Lower lobe of right lung (tissue), 2 donors: ENCODE measurements at regions not wholly inside any gene's neighbourhood (a gene's known extent, or its start where the extent isn't known, plus 50 kb on each side); places are given as distances from the start of the nearest gene placed in this dataset.
A peak's percentile ranks its signal among the peaks of the same experiment; 100 is the strongest.

Source experiments
- ATAC-seq, 2 donors: fragments of 200-7000 bp; cut with Tn5 transposase; one replicate each; pipeline ENCODE4 v1.9.1; 2020 to 2022; ENCODE audit warnings: mild to moderate bottlenecking in 2 of 2, moderate library complexity in 2 of 2
- DNase-seq: peaks from one replicate; pipeline ENCODE4 v3.0.0-alpha.2; 2020
- H3K27ac ChIP-seq: fragments of 200-600 bp; one replicate; pipeline ENCODE4 v1.8.0; 2022
- H3K27me3 ChIP-seq: fragments of 200-600 bp; one replicate; pipeline ENCODE4 v1.8.0; 2022; ENCODE audit warnings: low read depth
- H3K36me3 ChIP-seq: fragments of 200-600 bp; one replicate; pipeline ENCODE4 v1.8.0; 2022; ENCODE audit warnings: mild to moderate bottlenecking
- H3K4me1 ChIP-seq: fragments of 200-600 bp; one replicate; pipeline ENCODE4 v1.8.0; 2022
- H3K4me3 ChIP-seq: fragments of 200-600 bp; one replicate; pipeline ENCODE4 v1.8.0; 2022; ENCODE audit warnings: mild to moderate bottlenecking
- H3K9me3 ChIP-seq: fragments of 200-600 bp; one replicate; pipeline ENCODE4 v1.8.0; 2022
- intact Hi-C: fragments of 100-400 bp; cut with DNase I; formaldehyde crosslinking; loops from one replicate; pipeline ENCODE4 v1.11.0; 2022
- TF ChIP-seq, protein P1 (sequence below): fragments of 200-600 bp; IDR thresholded peaks from one replicate; pipeline ENCODE4 v1.8.0; 2022; ENCODE audit warnings: antibody characterized with exemption, mild to moderate bottlenecking
- donor health status: DM: no; HTN: yes; CAD: no; lungs with severe emphysema.

DNA sequence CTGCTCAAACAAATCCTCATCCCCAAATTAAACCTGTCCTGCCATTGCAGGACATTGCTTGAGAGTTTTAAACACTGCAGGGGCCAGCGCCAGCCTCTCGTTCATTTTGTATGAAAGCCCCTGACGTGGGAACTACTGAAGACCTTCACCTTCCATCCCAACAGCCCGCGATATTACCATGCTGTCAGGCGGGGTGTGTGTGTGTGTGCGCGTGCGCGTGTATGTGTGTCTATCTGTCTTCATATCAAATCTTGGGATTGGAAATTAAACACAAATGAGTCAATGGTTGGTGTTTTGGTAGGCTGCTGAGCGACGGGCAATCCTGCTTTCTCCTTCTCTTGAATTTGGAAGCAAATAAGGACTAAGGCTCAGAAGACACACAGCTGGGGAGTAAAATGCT is 776.9 kb downstream of the TBC1D22A start:
- H3K4me1 ChIP-seq: peaks cover 6% of the 10 kb centered on the region
- no peaks in the 10 kb centered on the region for H3K27me3 ChIP-seq
- no peak overlapping the region for H3K4me3 ChIP-seq
- DNase-seq (no peak), ATAC-seq (no peak)
- H3K27ac ChIP-seq: no peak overlapping the region
- no peaks in the 10 kb centered on the region for H3K36me3 ChIP-seq
- intact Hi-C loops: no loop called here
- H3K9me3 ChIP-seq: no peaks in the 10 kb centered on the region
- TF ChIP-seq, protein P1, sequence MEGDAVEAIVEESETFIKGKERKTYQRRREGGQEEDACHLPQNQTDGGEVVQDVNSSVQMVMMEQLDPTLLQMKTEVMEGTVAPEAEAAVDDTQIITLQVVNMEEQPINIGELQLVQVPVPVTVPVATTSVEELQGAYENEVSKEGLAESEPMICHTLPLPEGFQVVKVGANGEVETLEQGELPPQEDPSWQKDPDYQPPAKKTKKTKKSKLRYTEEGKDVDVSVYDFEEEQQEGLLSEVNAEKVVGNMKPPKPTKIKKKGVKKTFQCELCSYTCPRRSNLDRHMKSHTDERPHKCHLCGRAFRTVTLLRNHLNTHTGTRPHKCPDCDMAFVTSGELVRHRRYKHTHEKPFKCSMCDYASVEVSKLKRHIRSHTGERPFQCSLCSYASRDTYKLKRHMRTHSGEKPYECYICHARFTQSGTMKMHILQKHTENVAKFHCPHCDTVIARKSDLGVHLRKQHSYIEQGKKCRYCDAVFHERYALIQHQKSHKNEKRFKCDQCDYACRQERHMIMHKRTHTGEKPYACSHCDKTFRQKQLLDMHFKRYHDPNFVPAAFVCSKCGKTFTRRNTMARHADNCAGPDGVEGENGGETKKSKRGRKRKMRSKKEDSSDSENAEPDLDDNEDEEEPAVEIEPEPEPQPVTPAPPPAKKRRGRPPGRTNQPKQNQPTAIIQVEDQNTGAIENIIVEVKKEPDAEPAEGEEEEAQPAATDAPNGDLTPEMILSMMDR: no peak

DNA sequence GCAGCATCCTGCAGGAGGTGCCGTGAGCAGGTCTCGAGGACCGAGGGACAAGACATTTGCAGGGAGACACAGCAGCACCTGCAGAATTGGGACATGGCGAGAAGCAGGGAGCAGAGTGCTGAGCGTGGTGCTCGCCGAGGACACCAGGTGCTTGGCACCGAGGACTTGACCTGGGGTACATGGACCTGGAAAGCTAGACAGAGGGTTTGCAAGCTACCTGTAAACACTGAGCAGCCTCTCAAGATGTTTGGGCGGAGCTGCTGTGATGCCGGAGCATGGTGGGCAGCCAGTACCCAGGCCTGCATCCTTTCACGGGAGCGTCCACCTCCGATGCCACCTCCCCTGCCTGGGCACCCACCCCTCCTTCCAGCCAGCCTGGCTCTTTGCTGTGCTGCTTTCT is 773.2 kb downstream of the TBC1D22A start:
- Histone ChIP-seq H3K9me3 (no peaks in the 10 kb centered on the region), H3K27me3 (peaks cover 5% of the 10 kb centered on the region), H3K36me3 (no peaks in the 10 kb centered on the region), H3K4me3 (no peak overlapping the region), H3K27ac (no peak overlapping the region), H3K4me1 (peaks cover 6% of the 10 kb centered on the region)
- TF ChIP-seq, protein P1: no peak
- no peak for DNase-seq
- intact Hi-C loops: no loop called here
- no peak for ATAC-seq

DNA sequence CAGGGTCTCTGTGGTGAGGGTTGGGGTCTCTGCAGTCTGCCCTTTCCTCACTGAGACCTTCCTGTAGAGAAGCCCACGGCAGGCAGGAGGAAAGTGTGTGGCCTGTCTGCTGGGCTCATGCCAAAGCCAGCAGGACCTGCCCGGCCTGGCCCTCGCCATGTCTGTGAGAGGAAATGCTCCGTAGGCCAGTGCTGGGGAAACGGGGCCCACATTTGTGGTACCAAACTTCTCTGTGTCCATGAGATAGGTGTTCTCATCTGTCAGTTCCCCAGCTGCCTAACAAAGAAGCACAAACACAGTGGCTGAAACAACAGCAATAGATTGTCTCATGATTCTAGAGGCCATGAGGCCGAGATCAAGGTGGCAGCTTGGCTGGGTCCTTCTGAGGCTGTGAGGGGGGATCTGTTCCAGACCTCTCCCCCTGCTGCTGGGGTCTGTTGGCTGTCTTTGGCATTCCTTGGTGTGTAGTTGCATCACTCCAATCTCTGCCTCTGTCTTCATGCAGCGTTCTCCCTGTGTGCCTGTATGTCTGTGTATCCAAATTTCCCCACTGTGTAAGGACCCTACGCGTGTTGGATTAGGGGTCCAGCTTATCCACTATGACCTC is 772.5 kb downstream of the TBC1D22A start:
- Histone ChIP-seq H3K9me3 (no peaks in the 10 kb centered on the region), H3K27me3 (peaks cover 5% of the 10 kb centered on the region), H3K27ac (peak overlapping the region; percentile 18), H3K4me1 (peaks cover 6% of the 10 kb centered on the region), H3K36me3 (no peaks in the 10 kb centered on the region), H3K4me3 (no peak overlapping the region)
- DNase-seq: no peak
- intact Hi-C loops: no loop called here
- TF ChIP-seq, protein P1: no peak
- peak in 1 of 2 donors; percentile 45 for ATAC-seq

DNA sequence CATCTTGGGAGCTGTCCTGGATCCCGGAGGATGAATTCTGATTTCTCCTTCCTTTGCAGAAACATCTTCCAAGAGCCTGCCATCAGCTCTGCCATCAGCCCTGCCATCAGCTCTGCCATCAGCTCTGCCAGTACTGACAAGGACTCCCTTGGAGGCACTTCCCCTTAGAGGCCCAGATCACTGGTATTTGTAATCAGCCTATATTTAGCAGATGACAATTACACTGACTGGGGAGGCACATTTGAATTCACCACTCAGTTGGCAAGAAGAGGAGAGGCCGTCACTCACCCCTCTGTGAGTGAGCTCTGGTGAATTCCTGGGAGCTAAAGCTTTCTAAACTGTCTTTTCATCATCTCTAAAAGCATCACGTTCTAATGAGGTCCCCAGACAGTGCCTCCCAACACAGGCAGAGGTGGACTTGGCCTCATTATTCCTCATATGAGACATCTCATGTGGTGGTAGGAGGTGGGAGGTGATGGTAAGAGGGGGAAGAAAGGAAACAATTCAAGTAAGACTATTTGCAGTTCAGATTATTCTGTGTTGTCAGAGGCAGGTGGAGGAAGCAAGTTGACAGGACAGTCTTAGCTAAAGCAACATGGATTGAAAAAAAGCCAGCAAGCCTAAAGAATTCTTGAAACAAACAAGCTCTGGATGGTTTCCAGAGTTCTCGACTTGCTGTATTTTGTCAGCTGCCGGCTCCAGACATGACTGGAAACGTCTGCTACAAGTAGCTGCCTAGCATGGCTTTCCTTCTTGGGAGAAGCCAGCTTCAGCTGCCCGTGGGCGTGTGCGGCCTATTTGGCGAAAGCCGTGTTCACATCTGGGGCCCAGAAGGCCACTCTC is 771.7 kb downstream of the TBC1D22A start:
- DNase-seq: no peak
- peaks cover 6% of the 10 kb centered on the region for H3K4me1 ChIP-seq
- no peaks in the 10 kb centered on the region for H3K36me3 ChIP-seq
- ATAC-seq: peak; percentile 17 to 31
- peaks cover 5% of the 10 kb centered on the region for H3K27me3 ChIP-seq
- no peak overlapping the region for H3K4me3 ChIP-seq
- H3K27ac ChIP-seq: peak overlapping the region; percentile 18
- intact Hi-C loops: no loop called here
- TF ChIP-seq, protein P1: no peak
- no peaks in the 10 kb centered on the region for H3K9me3 ChIP-seq

DNA sequence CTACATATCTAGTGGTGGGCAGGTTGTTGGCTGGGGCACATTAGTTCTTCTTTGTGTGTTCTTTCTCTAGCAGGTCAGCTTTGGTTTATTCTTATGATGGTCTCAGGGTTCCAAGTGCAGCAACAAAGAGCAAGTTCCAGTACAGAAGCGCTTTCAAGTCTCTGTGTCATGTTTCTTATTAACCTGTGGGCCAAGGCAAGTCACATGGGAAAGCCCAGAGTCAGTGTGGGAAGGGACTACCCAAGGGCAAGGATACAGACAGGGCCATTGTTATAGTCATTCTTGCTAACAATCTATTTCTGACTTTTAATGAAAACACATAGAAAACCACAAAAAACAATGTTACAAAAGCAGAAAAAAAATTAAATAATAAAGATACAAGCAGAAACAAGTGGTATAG is 754.6 kb downstream of the TBC1D22A start:
- intact Hi-C loops: no loop called here
- Histone ChIP-seq H3K27ac (no peak overlapping the region), H3K27me3 (no peaks in the 10 kb centered on the region), H3K9me3 (no peaks in the 10 kb centered on the region), H3K36me3 (no peaks in the 10 kb centered on the region), H3K4me3 (no peak overlapping the region), H3K4me1 (no peaks in the 10 kb centered on the region)
- TF ChIP-seq, protein P1: no peak
- DNase-seq (no peak), ATAC-seq (no peak)
